GM12878 (cell line): ENCODE measurements at regions not wholly inside any gene's neighbourhood (a gene's known extent, or its start where the extent isn't known, plus 50 kb on each side); places are given as distances from the start of the nearest gene placed in this dataset.
"Not testable (repeated sequence)": the region's sequence is repeated elsewhere in the genome, so short reads cannot be mapped to it uniquely, and the experiment has no call there.

Experiments used
- ATAC-seq: fragments of 200-7000 bp; cut with Tn5 transposase; 3 replicates; pipeline ENCODE4 v1.9.1; 2020; ENCODE audit warnings: mild to moderate bottlenecking, moderate library complexity
- BruUV-seq: library from RNA; stranded (reverse); fragments of 400-500 nt; replicated peaks from 2 replicates; lab custom pipeline; 2021; lab: Mats Ljungman, UMichigan
- CTCF ChIA-PET: fragments of 300-600 bp; sonication (Branson Sonifier 250); formaldehyde crosslinking; extraction: SDS; loops from one replicate; lab custom pipeline; 2021; ENCODE audit warnings: inconsistent platforms; lab: Yijun Ruan, JAX
- POLR2A ChIA-PET: fragments of 350-600 bp; formaldehyde crosslinking; extraction: SDS; loops from one replicate; lab custom pipeline; 2021; ENCODE audit warnings: inconsistent platforms; lab: Charles Lee
- RAD21 ChIA-PET: fragments of 300-600 bp; sonication (Branson Sonifier 250); formaldehyde crosslinking; loops from one replicate; lab custom pipeline; 2023; ENCODE audit warnings: antibody characterized with exemption; ENCODE audit not compliant: unreplicated experiment; lab: Charles Lee
- SMC1A ChIA-PET: fragments of 300-600 bp; sonication (Branson Sonifier 250); formaldehyde crosslinking; loops from one replicate; lab custom pipeline; 2023; ENCODE audit not compliant: unreplicated experiment, uncharacterized antibody; lab: Charles Lee
- DNase-seq: peaks from one replicate; pipeline ENCODE4 v3.0.0-alpha.2; 2011; ENCODE audit warnings: low read depth, low spot score
- FAIRE-seq: peaks from 3 replicates; lab custom pipeline; 2011; peaks lifted over from hg19 to GRCh38; lab: Jason Lieb, UNC
- H2AFZ ChIP-seq: 2 replicates; pipeline ENCODE4 v1.6.0; 2011; ENCODE audit warnings: low read depth, low read length, control low read depth; ENCODE audit not compliant: control insufficient read depth
- H3K27ac ChIP-seq: 2 replicates; pipeline ENCODE4 v1.5.1; 2011; ENCODE audit warnings: control low read depth; ENCODE audit not compliant: control insufficient read depth, insufficient read depth
- H3K27me3 ChIP-seq, 2 experiments: replicated peaks in 1 of 2; 2 replicates each; pipeline versions ENCODE4 v1.6.0 to v1.6.1; 2011; ENCODE audit warnings: low read length in 1 of 2; ENCODE audit not compliant: control insufficient read depth in 2 of 2, insufficient read depth in 2 of 2
- H3K36me3 ChIP-seq, 2 experiments: 2 replicates each; pipeline ENCODE4 v1.5.1; 2011; ENCODE audit warnings: low read length in 1 of 2; ENCODE audit not compliant: control insufficient read depth in 2 of 2, insufficient read depth in 2 of 2
- H3K4me1 ChIP-seq: 2 replicates; pipeline ENCODE4 v1.6.1; 2011; ENCODE audit warnings: mild to moderate bottlenecking, low read length, moderate library complexity, mixed read lengths; ENCODE audit not compliant: control insufficient read depth, insufficient read depth
- H3K4me2 ChIP-seq: 2 replicates; pipeline ENCODE4 v1.6.0; 2011; ENCODE audit warnings: control low read depth; ENCODE audit not compliant: control insufficient read depth, insufficient read depth
- H3K4me3 ChIP-seq: fragments of 200-600 bp; sonication (generic); 2 replicates; pipeline ENCODE4 v1.5.1; 2016
- H3K79me2 ChIP-seq: 2 replicates; pipeline ENCODE4 v1.6.0; 2011; ENCODE audit warnings: low read length; ENCODE audit not compliant: control insufficient read depth, insufficient read depth
- H3K9ac ChIP-seq: 2 replicates; pipeline ENCODE4 v1.8.0; 2011; ENCODE audit warnings: low read length, control low read depth, mixed read lengths; ENCODE audit not compliant: control insufficient read depth, insufficient read depth
- H3K9me3 ChIP-seq: replicated peaks from 3 replicates; pipeline ENCODE4 v1.5.1; 2011; ENCODE audit warnings: mild to moderate bottlenecking, low read length; ENCODE audit not compliant: control insufficient read depth, insufficient read depth
- H4K20me1 ChIP-seq: 2 replicates; pipeline ENCODE4 v1.6.0; 2011; ENCODE audit not compliant: control insufficient read depth, insufficient read depth
- KAT2A ChIP-seq: conservative IDR thresholded peaks from 2 replicates; pipeline ENCODE4 v1.6.1; 2011; ENCODE audit warnings: low read depth, low read length; ENCODE audit not compliant: control insufficient read depth
- NBN ChIP-seq: fragments of 450-650 bp; IDR thresholded peaks from 2 replicates; pipeline ENCODE4 v1.6.1; 2016
- NFXL1 ChIP-seq: fragments of 450-650 bp; IDR thresholded peaks from 2 replicates; pipeline ENCODE4 v1.6.1; 2017; ENCODE audit warnings: antibody characterized with exemption, mild to moderate bottlenecking, borderline replicate concordance
- PAX5 ChIP-seq: IDR thresholded peaks from 2 replicates; pipeline ENCODE4 v1.6.1; 2011; ENCODE audit warnings: low read depth, low read length, borderline replicate concordance
- PKNOX1 ChIP-seq: fragments of 450-650 bp; IDR thresholded peaks from 2 replicates; pipeline ENCODE4 v1.6.1; 2016; ENCODE audit warnings: mild to moderate bottlenecking
- SUZ12 ChIP-seq: fragments of 200-600 bp; sonication (generic); IDR thresholded peaks from one replicate; pipeline ENCODE4 v1.6.1; 2018; ENCODE audit warnings: antibody characterized with exemption, mild to moderate bottlenecking; ENCODE audit not compliant: unreplicated experiment
- TBL1XR1 ChIP-seq: IDR thresholded peaks from 2 replicates; pipeline ENCODE4 v1.6.1; 2012; ENCODE audit warnings: low read depth, low read length, improper control_type of control experiment
- TCF12 ChIP-seq: IDR thresholded peaks from 2 replicates; pipeline ENCODE4 v1.6.1; 2011; ENCODE audit warnings: low read depth, mild to moderate bottlenecking, low read length
- USF1 ChIP-seq: IDR thresholded peaks from 2 replicates; pipeline ENCODE4 v1.6.1; 2011; ENCODE audit warnings: borderline replicate concordance, low read depth, mild to moderate bottlenecking, moderate library complexity, mixed read lengths, low read length; ENCODE audit not compliant: insufficient read depth; ENCODE audit errors: extremely low read length
- WGBS: methylation state at CpG from one replicate; pipeline ENCODE4 v1.1.6; 2016; ENCODE audit warnings: low lambda C conversion rate; ENCODE audit not compliant: insufficient replicate concordance, insufficient coverage; ENCODE audit errors: missing lambda C conversion rate; 5-methylcytosine and 5-hydroxymethylcytosine counted together
- in situ Hi-C: fragments of 300-500 bp; cut with MboI; formaldehyde crosslinking; loops from 9 replicates; pipeline ENCODE4 v1.14.3; 2018; ENCODE audit warnings: mixed read lengths
- intact Hi-C: fragments of 100-400 bp; cut with micrococcal nuclease; formaldehyde crosslinking; loops from one replicate; pipeline ENCODE4 v1.14.2; 2022; ENCODE audit not compliant: unreplicated experiment
- TF ChIP-seq, protein P1 (sequence below): IDR thresholded peaks from 2 replicates; pipeline ENCODE4 v1.6.1; 2012; ENCODE audit warnings: low read depth, low read length, improper control_type of control experiment
- TF ChIP-seq, protein P2 (sequence below): IDR thresholded peaks from 2 replicates; pipeline ENCODE4 v1.6.1; 2011; ENCODE audit warnings: low read depth, low read length, improper control_type of control experiment, borderline replicate concordance
- TF ChIP-seq, protein P3 (sequence below): fragments of 450-650 bp; IDR thresholded peaks from 2 replicates; pipeline ENCODE4 v1.6.1; 2017; ENCODE audit warnings: antibody characterized with exemption, mild to moderate bottlenecking, moderate library complexity

DNA sequence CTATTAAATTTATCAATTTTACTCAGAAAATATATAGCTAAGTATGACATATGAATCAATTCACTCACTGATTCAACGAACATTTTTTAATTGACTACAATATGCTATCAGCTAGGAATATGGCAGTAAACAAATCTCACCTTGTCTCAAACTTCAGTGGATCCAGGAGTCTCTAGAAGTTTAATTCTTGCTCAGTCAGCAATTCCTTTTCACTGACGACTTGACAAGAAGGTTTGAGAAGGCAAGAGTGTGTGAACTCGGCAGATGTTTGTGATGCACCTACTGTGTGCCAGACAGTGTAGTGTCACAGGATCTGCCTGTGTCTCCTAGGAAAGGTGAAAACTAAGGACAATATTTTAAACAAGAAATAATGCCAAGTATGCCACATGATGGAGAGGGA is 4175.7 kb upstream of the OR11H1 start:
- BruUV-seq, intact Hi-C loops: not testable (repeated sequence)

DNA sequence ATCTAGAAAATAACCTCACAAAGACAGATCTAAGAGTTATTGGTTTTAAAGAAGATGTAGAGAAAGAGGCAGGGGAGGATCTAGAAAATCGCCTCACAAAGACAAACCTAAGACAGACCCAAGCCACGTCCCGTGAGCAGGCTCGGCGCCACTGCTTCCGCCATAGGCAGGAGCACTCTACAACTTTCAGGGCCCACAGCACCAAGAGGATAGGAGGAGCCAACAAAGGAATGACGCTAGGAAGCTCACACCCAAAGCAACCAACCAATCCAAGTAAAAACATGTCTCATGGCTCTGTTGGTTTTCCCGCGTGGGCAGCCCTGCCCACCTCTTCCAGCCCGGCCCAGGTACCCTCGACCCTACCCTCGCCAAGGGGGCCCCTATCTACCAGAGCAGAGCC is 4167.4 kb upstream of the OR11H1 start:
- Histone ChIP-seq H3K4me3 (no peak overlapping the region), H3K79me2 (no peaks in the 10 kb centered on the region), H3K4me1 (no peaks in the 10 kb centered on the region), H3K9me3 (no peaks in the 10 kb centered on the region; the same call in 2 of the 3 replicates), H3K27ac (no peak overlapping the region), H3K27me3 (no peaks in the 10 kb centered on the region), H3K4me2 (no peak overlapping the region), H3K36me3 (no peaks in the 10 kb centered on the region), H2AFZ (no peak overlapping the region), H4K20me1 (no peaks in the 10 kb centered on the region), H3K9ac (no peak overlapping the region)
- FAIRE-seq, result no peak
- RAD21 ChIA-PET, result no interaction called here
- in situ Hi-C loops (no loop called here), intact Hi-C loops (no loop called here)
- no peak for ATAC-seq
- CTCF ChIA-PET, result no interaction called here
- SMC1A ChIA-PET, result no interaction called here
- WGBS, result 24% methylated on average over 12 of the region's 12 CpGs
- POLR2A ChIA-PET, result no interaction called here
- BruUV-seq, result no TSS peak
- DNase-seq, result no peak
- TF ChIP-seq KAT2A, result no peak
- TF ChIP-seq, protein P1, sequence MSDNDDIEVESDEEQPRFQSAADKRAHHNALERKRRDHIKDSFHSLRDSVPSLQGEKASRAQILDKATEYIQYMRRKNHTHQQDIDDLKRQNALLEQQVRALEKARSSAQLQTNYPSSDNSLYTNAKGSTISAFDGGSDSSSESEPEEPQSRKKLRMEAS, result no peak
- TF ChIP-seq, protein P2, sequence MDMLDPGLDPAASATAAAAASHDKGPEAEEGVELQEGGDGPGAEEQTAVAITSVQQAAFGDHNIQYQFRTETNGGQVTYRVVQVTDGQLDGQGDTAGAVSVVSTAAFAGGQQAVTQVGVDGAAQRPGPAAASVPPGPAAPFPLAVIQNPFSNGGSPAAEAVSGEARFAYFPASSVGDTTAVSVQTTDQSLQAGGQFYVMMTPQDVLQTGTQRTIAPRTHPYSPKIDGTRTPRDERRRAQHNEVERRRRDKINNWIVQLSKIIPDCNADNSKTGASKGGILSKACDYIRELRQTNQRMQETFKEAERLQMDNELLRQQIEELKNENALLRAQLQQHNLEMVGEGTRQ, result no peak
- no peak for TF ChIP-seq NBN
- TF ChIP-seq SUZ12, result no peak
- no peak for TF ChIP-seq USF1
- no peak for TF ChIP-seq PAX5
- no peak for TF ChIP-seq TCF12
- no peak for TF ChIP-seq TBL1XR1
- TF ChIP-seq, protein P3, sequence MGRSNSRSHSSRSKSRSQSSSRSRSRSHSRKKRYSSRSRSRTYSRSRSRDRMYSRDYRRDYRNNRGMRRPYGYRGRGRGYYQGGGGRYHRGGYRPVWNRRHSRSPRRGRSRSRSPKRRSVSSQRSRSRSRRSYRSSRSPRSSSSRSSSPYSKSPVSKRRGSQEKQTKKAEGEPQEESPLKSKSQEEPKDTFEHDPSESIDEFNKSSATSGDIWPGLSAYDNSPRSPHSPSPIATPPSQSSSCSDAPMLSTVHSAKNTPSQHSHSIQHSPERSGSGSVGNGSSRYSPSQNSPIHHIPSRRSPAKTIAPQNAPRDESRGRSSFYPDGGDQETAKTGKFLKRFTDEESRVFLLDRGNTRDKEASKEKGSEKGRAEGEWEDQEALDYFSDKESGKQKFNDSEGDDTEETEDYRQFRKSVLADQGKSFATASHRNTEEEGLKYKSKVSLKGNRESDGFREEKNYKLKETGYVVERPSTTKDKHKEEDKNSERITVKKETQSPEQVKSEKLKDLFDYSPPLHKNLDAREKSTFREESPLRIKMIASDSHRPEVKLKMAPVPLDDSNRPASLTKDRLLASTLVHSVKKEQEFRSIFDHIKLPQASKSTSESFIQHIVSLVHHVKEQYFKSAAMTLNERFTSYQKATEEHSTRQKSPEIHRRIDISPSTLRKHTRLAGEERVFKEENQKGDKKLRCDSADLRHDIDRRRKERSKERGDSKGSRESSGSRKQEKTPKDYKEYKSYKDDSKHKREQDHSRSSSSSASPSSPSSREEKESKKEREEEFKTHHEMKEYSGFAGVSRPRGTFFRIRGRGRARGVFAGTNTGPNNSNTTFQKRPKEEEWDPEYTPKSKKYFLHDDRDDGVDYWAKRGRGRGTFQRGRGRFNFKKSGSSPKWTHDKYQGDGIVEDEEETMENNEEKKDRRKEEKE, result no peak
- no peak for TF ChIP-seq NFXL1
- TF ChIP-seq PKNOX1, result no peak

More for the DNA sequence above, 4175.7 kb upstream of the OR11H1 start:
- H2AFZ ChIP-seq, RAD21 ChIA-PET, H4K20me1 ChIP-seq, FAIRE-seq, H3K4me3 ChIP-seq, H3K4me2 ChIP-seq, H3K9me3 ChIP-seq, SMC1A ChIA-PET, CTCF ChIA-PET, DNase-seq, H3K4me1 ChIP-seq, H3K9ac ChIP-seq, H3K27ac ChIP-seq, in situ Hi-C loops, POLR2A ChIA-PET, H3K36me3 ChIP-seq, ATAC-seq, H3K79me2 ChIP-seq, H3K27me3 ChIP-seq: not testable (repeated sequence)
- 11% methylated on average over 3 of the region's 3 CpGs for WGBS
